SK-N-SH (cell line): ENCODE measurements at regions not wholly inside any gene's neighbourhood (a gene's known extent, or its start where the extent isn't known, plus 50 kb on each side); places are given as distances from the start of the nearest gene placed in this dataset.

Source experiments
- CTCF ChIA-PET: fragments of 300-600, 350-600 bp; formaldehyde crosslinking; extraction: SDS; loops from one replicate; lab custom pipeline; 2021; lab: Yijun Ruan, JAX
- POLR2A ChIA-PET: fragments of 350-600 bp; sonication (Branson Sonifier 250); formaldehyde crosslinking; extraction: SDS; loops from one replicate; lab custom pipeline; 2020; ENCODE audit warnings: antibody characterized with exemption, inconsistent platforms; lab: Yijun Ruan, JAX
- DNase-seq: peaks from one replicate; pipeline ENCODE4 v3.0.0; 2012
- H2AFZ ChIP-seq: fragments of 200-600 bp; sonication (generic); 2 replicates; pipeline ENCODE4 v1.8.1; 2016; ENCODE audit warnings: antibody characterized with exemption, mild to moderate bottlenecking, low read depth
- H3F3A ChIP-seq: fragments of 200-600 bp; sonication (generic); replicated peaks from 2 replicates; pipeline ENCODE3; 2016; ENCODE audit warnings: antibody characterized with exemption, mild to moderate bottlenecking; ENCODE audit not compliant: insufficient read depth
- H3K27ac ChIP-seq, 2 experiments: fragments of 200-500 bp in 1 of 2; fragments of 200-600 bp in 1 of 2; sonication (Bioruptor generic) in 1 of 2; sonication (generic), shearing (Covaris generic) in 1 of 2; 2 replicates each; pipeline versions ENCODE4 v1.5.1 to v1.6.1; 2014 to 2016; ENCODE audit warnings: low read depth in 2 of 2, inconsistent platforms in 1 of 2, low read length in 1 of 2, mild to moderate bottlenecking in 1 of 2, mixed read lengths in 1 of 2
- H3K27me3 ChIP-seq: fragments of 200-600 bp; sonication (generic), shearing (Covaris generic); 2 replicates; pipeline ENCODE4 v1.6.1; 2016; ENCODE audit warnings: mixed run types; ENCODE audit not compliant: insufficient read depth
- H3K36me3 ChIP-seq, 2 experiments: fragments of 200-500 bp in 1 of 2; fragments of 200-600 bp in 1 of 2; sonication (Bioruptor generic) in 1 of 2; sonication (generic) in 1 of 2; replicated peaks in 1 of 2; 2 replicates each; pipeline versions ENCODE3 to v1.5.1; 2014 to 2016; ENCODE audit warnings: low read length in 1 of 2, mild to moderate bottlenecking in 1 of 2; ENCODE audit not compliant: insufficient read depth in 2 of 2, control insufficient read depth in 1 of 2
- H3K4me1 ChIP-seq, 2 experiments: fragments of 200-500 bp in 1 of 2; fragments of 200-600 bp in 1 of 2; sonication (Bioruptor generic) in 1 of 2; sonication (generic), shearing (Covaris generic) in 1 of 2; 2 replicates each; pipeline versions ENCODE4 v1.5.1 to v1.6.1; 2014 to 2016; ENCODE audit warnings: low read depth in 1 of 2, low read length in 1 of 2, mixed run types in 1 of 2; ENCODE audit not compliant: insufficient read depth in 2 of 2, control insufficient read depth in 1 of 2
- H3K4me2 ChIP-seq: fragments of 200-600 bp; sonication (generic), shearing (Covaris generic); 2 replicates; pipeline ENCODE4 v1.6.1; 2017; ENCODE audit warnings: mixed run types
- H3K4me3 ChIP-seq, 2 experiments: fragments of 200-500 bp in 1 of 2; fragments of 200-600 bp in 1 of 2; sonication (Bioruptor generic) in 1 of 2; sonication (generic), shearing (Covaris generic) in 1 of 2; 2 replicates each; pipeline versions ENCODE4 v1.5.1 to v1.8.1; 2014 to 2016; ENCODE audit warnings: low read depth in 2 of 2, inconsistent platforms in 1 of 2, low read length in 1 of 2, mild to moderate bottlenecking in 1 of 2, mixed read lengths in 1 of 2, moderate library complexity in 1 of 2
- H3K79me2 ChIP-seq: fragments of 200-600 bp; sonication (generic); 2 replicates; pipeline ENCODE4 v1.8.1; 2017; ENCODE audit warnings: mild to moderate bottlenecking; ENCODE audit not compliant: insufficient read depth
- H3K9ac ChIP-seq: fragments of 200-600 bp; sonication (generic); 2 replicates; pipeline ENCODE4 v1.6.1; 2017; ENCODE audit warnings: mixed run types
- H3K9me2 ChIP-seq: fragments of 200-600 bp; sonication (generic); 2 replicates; pipeline ENCODE4 v1.6.1; 2017; ENCODE audit warnings: mixed run types
- H3K9me3 ChIP-seq: fragments of 200-600 bp; sonication (generic); 2 replicates; pipeline ENCODE4 v1.6.1; 2017; ENCODE audit warnings: mixed run types, mild to moderate bottlenecking, moderate library complexity
- H4K20me1 ChIP-seq: fragments of 200-600 bp; sonication (generic); 2 replicates; pipeline ENCODE4 v1.6.1; 2017; ENCODE audit warnings: mild to moderate bottlenecking, mixed run types; ENCODE audit not compliant: insufficient read depth
- CHD2 ChIP-seq: fragments of 150-350 bp; IDR thresholded peaks from 2 replicates; pipeline ENCODE4 v1.6.1; 2018; ENCODE audit warnings: low read length; ENCODE audit not compliant: partially characterized antibody
- ELF1 ChIP-seq: IDR thresholded peaks from 2 replicates; pipeline ENCODE4 v1.4.0; 2012
- FOXM1 ChIP-seq: IDR thresholded peaks from 2 replicates; pipeline ENCODE4 v1.4.0; 2012; ENCODE audit warnings: low read depth, mild to moderate bottlenecking
- MEF2A ChIP-seq: IDR thresholded peaks from 2 replicates; pipeline ENCODE4 v1.4.0; 2012; ENCODE audit warnings: low read depth, borderline replicate concordance
- NFIC ChIP-seq: IDR thresholded peaks from 2 replicates; pipeline ENCODE4 v1.4.0; 2012; ENCODE audit warnings: borderline replicate concordance
- PBX3 ChIP-seq: IDR thresholded peaks from 2 replicates; pipeline ENCODE4; 2012
- POLR2AphosphoS5 ChIP-seq: IDR thresholded peaks from 2 replicates; pipeline ENCODE4 v1.6.1; 2012; ENCODE audit warnings: low read depth, low read length
- RAD21 ChIP-seq: IDR thresholded peaks from 2 replicates; pipeline ENCODE4 v1.6.1; 2012; ENCODE audit warnings: mild to moderate bottlenecking, low read length
- REST ChIP-seq: IDR thresholded peaks from 2 replicates; pipeline ENCODE4 v1.6.1; 2012; ENCODE audit warnings: mild to moderate bottlenecking, low read depth, low read length, moderate library complexity
- RFX5 ChIP-seq: IDR thresholded peaks from 2 replicates; pipeline ENCODE4 v1.6.1; 2012; ENCODE audit warnings: mild to moderate bottlenecking, improper control_type of control experiment, low read length
- RXRA ChIP-seq: IDR thresholded peaks from 2 replicates; pipeline ENCODE4 v1.4.0; 2012; ENCODE audit warnings: low read depth, mild to moderate bottlenecking, borderline replicate concordance
- TEAD4 ChIP-seq: IDR thresholded peaks from 2 replicates; pipeline ENCODE4 v1.4.0; 2012; ENCODE audit warnings: mild to moderate bottlenecking, borderline replicate concordance; ENCODE audit not compliant: insufficient read depth
- YY1 ChIP-seq: IDR thresholded peaks from 2 replicates; pipeline ENCODE4 v1.4.0; 2012; ENCODE audit warnings: low read depth, mild to moderate bottlenecking
- WGBS: methylation state at CpG from one replicate; pipeline ENCODE4 v1.1.6; 2017; ENCODE audit warnings: low lambda C conversion rate; 5-methylcytosine and 5-hydroxymethylcytosine counted together
- TF ChIP-seq, protein P1 (sequence below): IDR thresholded peaks from 2 replicates; pipeline ENCODE4 v1.4.0; 2012; ENCODE audit warnings: low read depth
- TF ChIP-seq, protein P2 (sequence below): IDR thresholded peaks from 2 replicates; pipeline ENCODE4 v1.4.0; 2012; ENCODE audit warnings: low read depth, borderline replicate concordance
- TF ChIP-seq, protein P3 (sequence below): IDR thresholded peaks from 2 replicates; pipeline ENCODE4 v1.4.0; 2012; ENCODE audit warnings: low read depth, borderline replicate concordance

DNA sequence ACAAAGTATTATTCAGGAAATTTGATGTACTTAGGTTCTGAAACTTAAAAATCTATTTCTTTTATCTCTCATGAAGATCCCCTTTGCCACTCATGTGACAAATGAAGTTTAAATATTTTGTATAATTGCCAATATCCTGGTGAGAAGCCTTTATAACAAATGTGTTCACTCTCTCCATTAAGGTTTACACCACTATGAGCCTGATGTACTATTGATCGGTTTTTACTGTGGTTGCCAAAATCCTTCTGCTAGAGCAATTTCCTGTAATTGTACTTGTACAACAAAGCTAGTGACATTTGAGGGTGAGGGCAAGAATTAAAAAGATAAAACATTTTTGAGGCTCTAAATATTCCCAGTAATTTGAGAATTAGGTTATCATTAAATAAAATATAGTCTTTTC is 222.3 kb upstream of the CDH19 start:
- Histone ChIP-seq H3K27me3 (no peaks in the 10 kb centered on the region), H3F3A (no peaks in the 10 kb centered on the region), H3K36me3 (no peaks in the 10 kb centered on the region), H3K27ac (no peak overlapping the region), H3K9me3 (no peaks in the 10 kb centered on the region), H3K4me3 (no peak overlapping the region), H3K9ac (no peak overlapping the region), H3K4me1 (no peaks in the 10 kb centered on the region), H4K20me1 (no peaks in the 10 kb centered on the region), H3K4me2 (no peak overlapping the region), H3K9me2 (no peaks in the 10 kb centered on the region), H3K79me2 (no peaks in the 10 kb centered on the region), H2AFZ (no peak overlapping the region)
- ChIA-PET CTCF (no interaction called here), POLR2A (no interaction called here)
- 14% methylated on average over 1 of the region's 1 CpG for WGBS
- DNase-seq = no peak
- TF ChIP-seq, protein P1, sequence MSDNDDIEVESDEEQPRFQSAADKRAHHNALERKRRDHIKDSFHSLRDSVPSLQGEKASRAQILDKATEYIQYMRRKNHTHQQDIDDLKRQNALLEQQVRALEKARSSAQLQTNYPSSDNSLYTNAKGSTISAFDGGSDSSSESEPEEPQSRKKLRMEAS = no peak
- TF ChIP-seq, protein P2, sequence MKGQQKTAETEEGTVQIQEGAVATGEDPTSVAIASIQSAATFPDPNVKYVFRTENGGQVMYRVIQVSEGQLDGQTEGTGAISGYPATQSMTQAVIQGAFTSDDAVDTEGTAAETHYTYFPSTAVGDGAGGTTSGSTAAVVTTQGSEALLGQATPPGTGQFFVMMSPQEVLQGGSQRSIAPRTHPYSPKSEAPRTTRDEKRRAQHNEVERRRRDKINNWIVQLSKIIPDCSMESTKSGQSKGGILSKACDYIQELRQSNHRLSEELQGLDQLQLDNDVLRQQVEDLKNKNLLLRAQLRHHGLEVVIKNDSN = no peak
- TF ChIP-seq FOXM1 = no peak

DNA sequence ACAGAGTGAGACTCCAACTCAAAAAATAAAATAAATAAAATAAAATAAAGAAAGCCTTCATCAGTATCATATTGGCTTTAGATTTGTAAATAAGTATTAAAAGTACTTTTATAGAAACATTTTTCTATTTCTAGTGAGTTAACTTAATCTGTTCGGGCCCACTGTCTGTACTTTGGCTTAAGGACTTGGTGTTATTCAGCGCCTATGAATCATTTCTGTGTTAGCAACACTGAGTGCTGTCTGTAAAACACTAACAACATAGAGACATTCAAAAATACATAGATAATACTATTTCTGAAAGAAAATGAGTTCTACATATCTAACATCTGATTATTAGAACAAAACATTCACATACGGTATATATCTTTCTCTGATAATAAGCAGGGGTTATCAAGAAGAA is 221.5 kb upstream of the CDH19 start:
- no peak for DNase-seq
- ChIA-PET POLR2A (no interaction called here), CTCF (no interaction called here)
- Histone ChIP-seq H3K4me2 (no peak overlapping the region), H3K9ac (no peak overlapping the region), H3K79me2 (no peaks in the 10 kb centered on the region), H3K27me3 (no peaks in the 10 kb centered on the region), H3F3A (no peaks in the 10 kb centered on the region), H3K9me2 (no peaks in the 10 kb centered on the region), H4K20me1 (no peaks in the 10 kb centered on the region), H3K27ac (no peak overlapping the region), H3K4me1 (no peaks in the 10 kb centered on the region), H3K9me3 (no peaks in the 10 kb centered on the region), H3K4me3 (no peak overlapping the region), H3K36me3 (no peaks in the 10 kb centered on the region), H2AFZ (no peak overlapping the region)
- 35% methylated on average over 3 of the region's 3 CpGs for WGBS
- TF ChIP-seq CHD2 (no peak), RFX5 (no peak), TEAD4 (no peak), RXRA (no peak), ELF1 (no peak), PBX3 (no peak), REST (no peak), RAD21 (no peak), POLR2AphosphoS5 (no peak), YY1 (no peak), NFIC (no peak), MEF2A (no peak)
- TF ChIP-seq, protein P2 = no peak
- TF ChIP-seq, protein P3, sequence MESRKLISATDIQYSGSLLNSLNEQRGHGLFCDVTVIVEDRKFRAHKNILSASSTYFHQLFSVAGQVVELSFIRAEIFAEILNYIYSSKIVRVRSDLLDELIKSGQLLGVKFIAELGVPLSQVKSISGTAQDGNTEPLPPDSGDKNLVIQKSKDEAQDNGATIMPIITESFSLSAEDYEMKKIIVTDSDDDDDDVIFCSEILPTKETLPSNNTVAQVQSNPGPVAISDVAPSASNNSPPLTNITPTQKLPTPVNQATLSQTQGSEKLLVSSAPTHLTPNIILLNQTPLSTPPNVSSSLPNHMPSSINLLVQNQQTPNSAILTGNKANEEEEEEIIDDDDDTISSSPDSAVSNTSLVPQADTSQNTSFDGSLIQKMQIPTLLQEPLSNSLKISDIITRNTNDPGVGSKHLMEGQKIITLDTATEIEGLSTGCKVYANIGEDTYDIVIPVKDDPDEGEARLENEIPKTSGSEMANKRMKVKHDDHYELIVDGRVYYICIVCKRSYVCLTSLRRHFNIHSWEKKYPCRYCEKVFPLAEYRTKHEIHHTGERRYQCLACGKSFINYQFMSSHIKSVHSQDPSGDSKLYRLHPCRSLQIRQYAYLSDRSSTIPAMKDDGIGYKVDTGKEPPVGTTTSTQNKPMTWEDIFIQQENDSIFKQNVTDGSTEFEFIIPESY = no peak
